ENCODE measurements at regions not wholly inside any gene's neighbourhood (a gene's known extent, or its start where the extent isn't known, plus 50 kb on each side); places are given as distances from the start of the nearest gene placed in this dataset.

GRCh38 chr12:124631681-124632256 lies 64.4 kb upstream of the NCOR2 start:
- H2AFZ ChIP-seq (ENCODE audit: control insufficient read depth, low read length): no peak overlapping the region
- no peak overlapping the region for H3K4me2 ChIP-seq (ENCODE audit: control insufficient read depth, extremely low read depth, insufficient read depth, low read depth, low read length)
- peaks cover 4% of the 10 kb centered on the region for H3K9me3 ChIP-seq (ENCODE audit: control insufficient read depth, low read depth, low read length)
- FAIRE-seq (no peak), DNase-seq (ENCODE audit: low read depth, low spot score) (no peak)
- H3K79me2 ChIP-seq (ENCODE audit: control insufficient read depth, insufficient read depth, low read length): no peaks in the 10 kb centered on the region
- TF ChIP-seq CTCF (optimal IDR thresholded peaks at IDR 0.05 in 1 of 3, IDR thresholded peaks at IDR 0.05 in 1 of 3, conservative IDR thresholded peaks at IDR 0.05 in 1 of 3; ENCODE audit: extremely low read depth in 1 of 3, insufficient read depth in 2 of 3, low read length in 3 of 3): no peak
- no peak for TF ChIP-seq EZH2 (IDR thresholded peaks at IDR 0.05; ENCODE audit: low read length)
- no peaks in the 10 kb centered on the region for H3K9me1 ChIP-seq (ENCODE audit: control insufficient read depth, extremely low read depth, insufficient read depth, low read length)
- no peak overlapping the region for H3K27ac ChIP-seq (ENCODE audit: control insufficient read depth, insufficient read depth, low read length)
- no peaks in the 10 kb centered on the region for H4K20me1 ChIP-seq (ENCODE audit: control insufficient read depth, extremely low read depth, insufficient read depth, low read length)
- no peak overlapping the region for H3K9ac ChIP-seq (ENCODE audit: control insufficient read depth, extremely low read depth, insufficient read depth, low read length)
- H3K36me3 ChIP-seq (ENCODE audit: control insufficient read depth in 2 of 2, extremely low read depth in 1 of 2, insufficient read depth in 2 of 2, low read length in 2 of 2): no peaks in the 10 kb centered on the region
- peaks cover 29% of the 10 kb centered on the region for H3K4me1 ChIP-seq (ENCODE audit: control insufficient read depth, extremely low read depth, insufficient read depth, low read length)
- no peak overlapping the region for H3K4me3 ChIP-seq (ENCODE audit: control insufficient read depth in 2 of 3, extremely low read depth in 1 of 3, insufficient read depth in 2 of 3, low read depth in 1 of 3, low read length in 3 of 3)
- dilution Hi-C loops (cut with MboI; ENCODE audit: extremely low pct_ligation_motif_present, low sequenced_read_pairs): no loop called here
- H3K27me3 ChIP-seq (ENCODE audit: control insufficient read depth, extremely low read depth, insufficient read depth, low read length): no peaks in the 10 kb centered on the region

GRCh38 chr12:124630791-124631313 lies 63.4 kb upstream of the NCOR2 start:
- no peak overlapping the region for H3K4me2 ChIP-seq (ENCODE audit: control insufficient read depth, extremely low read depth, insufficient read depth, low read depth, low read length)
- no peak overlapping the region for H3K9ac ChIP-seq (ENCODE audit: control insufficient read depth, extremely low read depth, insufficient read depth, low read length)
- H3K27me3 ChIP-seq (ENCODE audit: control insufficient read depth, extremely low read depth, insufficient read depth, low read length): no peaks in the 10 kb centered on the region
- no peaks in the 10 kb centered on the region for H4K20me1 ChIP-seq (ENCODE audit: control insufficient read depth, extremely low read depth, insufficient read depth, low read length)
- H3K9me3 ChIP-seq (ENCODE audit: control insufficient read depth, low read depth, low read length): peaks cover 4% of the 10 kb centered on the region
- no peak overlapping the region for H3K27ac ChIP-seq (ENCODE audit: control insufficient read depth, insufficient read depth, low read length)
- no peak for DNase-seq (ENCODE audit: low read depth, low spot score)
- H2AFZ ChIP-seq (ENCODE audit: control insufficient read depth, low read length): no peak overlapping the region
- H3K36me3 ChIP-seq (ENCODE audit: control insufficient read depth in 2 of 2, extremely low read depth in 1 of 2, insufficient read depth in 2 of 2, low read length in 2 of 2): no peaks in the 10 kb centered on the region
- H3K4me1 ChIP-seq (ENCODE audit: control insufficient read depth, extremely low read depth, insufficient read depth, low read length): peaks cover 31% of the 10 kb centered on the region
- H3K79me2 ChIP-seq (ENCODE audit: control insufficient read depth, insufficient read depth, low read length): no peaks in the 10 kb centered on the region
- TF ChIP-seq CTCF (optimal IDR thresholded peaks at IDR 0.05 in 1 of 3, IDR thresholded peaks at IDR 0.05 in 1 of 3, conservative IDR thresholded peaks at IDR 0.05 in 1 of 3; ENCODE audit: extremely low read depth in 1 of 3, insufficient read depth in 2 of 3, low read length in 3 of 3) (no peak), EZH2 (IDR thresholded peaks at IDR 0.05; ENCODE audit: low read length) (no peak)
- dilution Hi-C loops (cut with MboI; ENCODE audit: extremely low pct_ligation_motif_present, low sequenced_read_pairs): no loop called here
- no peak for FAIRE-seq
- no peaks in the 10 kb centered on the region for H3K9me1 ChIP-seq (ENCODE audit: control insufficient read depth, extremely low read depth, insufficient read depth, low read length)
- H3K4me3 ChIP-seq (ENCODE audit: control insufficient read depth in 2 of 3, extremely low read depth in 1 of 3, insufficient read depth in 2 of 3, low read depth in 1 of 3, low read length in 3 of 3): no peak overlapping the region
